HG03175 (cell line): ENCODE measurements at regions not wholly inside any gene's neighbourhood (a gene's known extent, or its start where the extent isn't known, plus 50 kb on each side); places are given as distances from the start of the nearest gene placed in this dataset.

Experiments used
- ATAC-seq: cut with Tn5 transposase; IDR thresholded peaks from one replicate; pipeline ENCODE4 v1.9.1; 2021; ENCODE audit warnings: mild to moderate bottlenecking, moderate library complexity; ENCODE audit not compliant: unreplicated experiment

- ATAC-seq, result no peak
Observed at GRCh38 chr12:13769966-13770365, 211.4 kb downstream of the GRIN2B start.

GRCh38 chr12:13769273-13769672 lies 212.1 kb downstream of the GRIN2B start:
- no peak for ATAC-seq

GRCh38 chr12:13764748-13765147 lies 216.7 kb downstream of the GRIN2B start:
- ATAC-seq, result no peak

- no peak for ATAC-seq
Observed at GRCh38 chr12:13749389-13749788, 232.0 kb downstream of the GRIN2B start.

- no peak for ATAC-seq
Observed at GRCh38 chr12:13745111-13745860, 236.1 kb downstream of the GRIN2B start.

- ATAC-seq, result no peak
Observed at GRCh38 chr12:13744561-13744960, 236.8 kb downstream of the GRIN2B start.

- no peak for ATAC-seq
Observed at GRCh38 chr12:13740149-13740545, 241.3 kb downstream of the GRIN2B start.

- ATAC-seq, result no peak
Observed at GRCh38 chr12:13735734-13736133, 245.7 kb downstream of the GRIN2B start.

GRCh38 chr12:13734584-13735152 lies 246.7 kb downstream of the GRIN2B start:
- no peak for ATAC-seq

- ATAC-seq, result no peak
Observed at GRCh38 chr12:13727707-13728195, 253.7 kb downstream of the GRIN2B start.

- ATAC-seq, result no peak
Observed at GRCh38 chr12:13725049-13725448, 256.4 kb downstream of the GRIN2B start.

GRCh38 chr12:13724136-13724535 lies 257.3 kb downstream of the GRIN2B start:
- no peak for ATAC-seq

GRCh38 chr12:13719986-13720385 lies 261.4 kb downstream of the GRIN2B start:
- no peak for ATAC-seq

GRCh38 chr12:13718271-13718670 lies 263.1 kb downstream of the GRIN2B start:
- ATAC-seq, result no peak

GRCh38 chr12:13716119-13716518 lies 265.3 kb downstream of the GRIN2B start:
- ATAC-seq, result no peak

- ATAC-seq, result no peak
Observed at GRCh38 chr12:13713556-13714410, 267.6 kb downstream of the GRIN2B start.

- no peak for ATAC-seq
Observed at GRCh38 chr12:13707829-13708228, 273.6 kb downstream of the GRIN2B start.

- ATAC-seq, result no peak
Observed at GRCh38 chr12:13702381-13702780, 279.0 kb downstream of the GRIN2B start.

GRCh38 chr12:13701502-13701901 lies 279.9 kb downstream of the GRIN2B start:
- ATAC-seq, result no peak

GRCh38 chr12:13697973-13698372 lies 283.4 kb downstream of the GRIN2B start:
- ATAC-seq, result no peak

- no peak for ATAC-seq
Observed at GRCh38 chr12:13695781-13696180, 285.6 kb downstream of the GRIN2B start.

- ATAC-seq, result no peak
Observed at GRCh38 chr12:13692332-13692731, 289.1 kb downstream of the GRIN2B start.
